NB4 (cell line): ENCODE measurements at regions not wholly inside any gene's neighbourhood (a gene's known extent, or its start where the extent isn't known, plus 50 kb on each side); places are given as distances from the start of the nearest gene placed in this dataset.

Experiments
- CTCF ChIP-seq: IDR thresholded peaks from one replicate; pipeline ENCODE4 v1.5.1; 2012; ENCODE audit warnings: low read depth, low read length
- POLR2A ChIP-seq: IDR thresholded peaks from 2 replicates; pipeline ENCODE4 v1.6.1; 2011; ENCODE audit warnings: mild to moderate bottlenecking; ENCODE audit not compliant: insufficient read length; ENCODE audit errors: extremely low read depth

GRCh38 chr15:59751552-59752413, 62.7 kb upstream of the BNIP2 start:
- TF ChIP-seq CTCF = peak; percentile 2
- TF ChIP-seq POLR2A = no peak
